Neural cell (in vitro differentiated cells): ENCODE measurements at regions not wholly inside any gene's neighbourhood (a gene's known extent, or its start where the extent isn't known, plus 50 kb on each side); places are given as distances from the start of the nearest gene placed in this dataset.

ENCODE experiments used
- H2AFZ ChIP-seq: fragments of 200-600, 300-800 bp; sonication (generic), shearing (Covaris generic); 2 replicates; pipeline ENCODE4 v1.6.0; 2014; ENCODE audit warnings: low read depth, mild to moderate bottlenecking, antibody characterized with exemption, low read length, moderate library complexity
- H3F3A ChIP-seq: fragments of 200-600 bp; shearing (Covaris generic); 2 replicates; pipeline ENCODE4 v1.6.1; 2016; ENCODE audit warnings: mild to moderate bottlenecking, moderate library complexity, mixed read lengths, antibody characterized with exemption, low read length; ENCODE audit not compliant: insufficient read depth, poor library complexity, severe bottlenecking
- H3K27ac ChIP-seq: fragments of 200-600, 300-800 bp; sonication (generic), shearing (Covaris generic); 2 replicates; pipeline ENCODE4 v1.5.1; 2014; ENCODE audit warnings: mild to moderate bottlenecking, low read length, moderate library complexity
- H3K27me3 ChIP-seq: fragments of 300-800, 200-600 bp; sonication (generic), shearing (Covaris generic); 2 replicates; pipeline ENCODE4 v1.6.0; 2014; ENCODE audit warnings: mild to moderate bottlenecking, low read depth, low read length, moderate library complexity; ENCODE audit not compliant: insufficient read depth
- H3K36me3 ChIP-seq: fragments of 300-800, 200-600 bp; sonication (generic), shearing (Covaris generic); 2 replicates; pipeline ENCODE4 v1.5.1; 2014; ENCODE audit warnings: mild to moderate bottlenecking, antibody characterized with exemption, low read length, moderate library complexity; ENCODE audit not compliant: insufficient read depth
- H3K4me2 ChIP-seq: fragments of 300-800, 200-600 bp; sonication (generic), shearing (Covaris generic); 2 replicates; pipeline ENCODE4 v1.6.0; 2014; ENCODE audit warnings: mild to moderate bottlenecking, low read length
- H3K4me3 ChIP-seq: fragments of 300-800, 200-600 bp; sonication (generic), shearing (Covaris generic); 2 replicates; pipeline ENCODE4 v1.5.1; 2014; ENCODE audit warnings: mild to moderate bottlenecking, low read length, moderate library complexity
- H3K79me2 ChIP-seq: fragments of 200-600 bp; shearing (Covaris generic); replicated peaks from 2 replicates; pipeline ENCODE4 v1.6.0; 2014; ENCODE audit warnings: mild to moderate bottlenecking, low read length, moderate library complexity; ENCODE audit not compliant: insufficient read depth
- H3K9ac ChIP-seq: fragments of 300-800, 200-600 bp; sonication (generic), shearing (Covaris generic); 2 replicates; pipeline ENCODE4 v1.6.1; 2016; ENCODE audit warnings: mild to moderate bottlenecking, low read length, mixed read lengths
- H3K9me2 ChIP-seq: fragments of 200-600 bp; shearing (Covaris generic); 2 replicates; pipeline ENCODE4 v1.6.1; 2016; ENCODE audit warnings: mild to moderate bottlenecking, low read length, mixed read lengths; ENCODE audit not compliant: insufficient read depth
- H3K9me3 ChIP-seq: fragments of 200-600, 300-800 bp; sonication (generic), shearing (Covaris generic); 2 replicates; pipeline ENCODE4 v1.6.1; 2016; ENCODE audit warnings: mild to moderate bottlenecking, mixed run types, low read length, moderate library complexity, mixed read lengths
- H4K20me1 ChIP-seq: fragments of 200-600 bp; shearing (Covaris generic); 2 replicates; pipeline ENCODE4 v1.6.1; 2016; ENCODE audit warnings: mild to moderate bottlenecking, mixed run types; ENCODE audit not compliant: insufficient read depth
- CTCF ChIP-seq: fragments of 450-650 bp; IDR thresholded peaks from 2 replicates; pipeline ENCODE4 v1.5.1; 2014; ENCODE audit warnings: antibody characterized with exemption, mild to moderate bottlenecking, moderate library complexity; ENCODE audit not compliant: poor library complexity, severe bottlenecking
- EP300 ChIP-seq: fragments of 450-650 bp; conservative IDR thresholded peaks from 2 replicates; pipeline ENCODE4 v1.6.1; 2014; ENCODE audit warnings: antibody characterized with exemption, mild to moderate bottlenecking, moderate library complexity; ENCODE audit not compliant: poor library complexity, severe bottlenecking
- EZH2 ChIP-seq: fragments of 200-600, 300-800 bp; shearing (Covaris generic), sonication (generic); IDR thresholded peaks from 2 replicates; pipeline ENCODE4 v1.6.1; 2014; ENCODE audit warnings: antibody characterized with exemption, low read length, borderline replicate concordance, mild to moderate bottlenecking; ENCODE audit not compliant: insufficient read depth, poor library complexity, severe bottlenecking
- MXI1 ChIP-seq: fragments of 450-650 bp; conservative IDR thresholded peaks from 2 replicates; pipeline ENCODE4 v1.6.1; 2014; ENCODE audit warnings: antibody characterized with exemption, mild to moderate bottlenecking; ENCODE audit not compliant: poor library complexity, severe bottlenecking
- POLR2AphosphoS5 ChIP-seq: IDR thresholded peaks from 2 replicates; pipeline ENCODE4 v1.6.1; 2012
- RAD21 ChIP-seq: fragments of 450-650 bp; conservative IDR thresholded peaks from 2 replicates; pipeline ENCODE4 v1.6.1; 2014; ENCODE audit warnings: antibody characterized with exemption, mild to moderate bottlenecking, moderate library complexity
- REST ChIP-seq: IDR thresholded peaks from 2 replicates; pipeline ENCODE4 v1.6.1; 2012; ENCODE audit warnings: borderline replicate concordance
- SMC3 ChIP-seq: fragments of 450-650 bp; conservative IDR thresholded peaks from 2 replicates; pipeline ENCODE4 v1.6.1; 2014; ENCODE audit warnings: antibody characterized with exemption, mild to moderate bottlenecking, moderate library complexity; ENCODE audit not compliant: poor library complexity
- TAF1 ChIP-seq: IDR thresholded peaks from 2 replicates; pipeline ENCODE4 v1.6.1; 2012; ENCODE audit warnings: low read depth
- small RNA-seq, 3 experiments: library from RNA; depleted of rRNA; stranded (forward); fragments of <200 nt; gene quantifications; one replicate each; pipeline ENCODE3, GENCODE V24; 2012

GRCh38 chr7:55622241-55622640, 49.9 kb upstream of the VOPP1 start:
- Histone ChIP-seq H3F3A (no peaks in the 10 kb centered on the region), H3K36me3 (no peaks in the 10 kb centered on the region), H3K4me2 (no peak overlapping the region), H3K4me3 (no peak overlapping the region), H3K9me2 (no peaks in the 10 kb centered on the region), H3K9me3 (peaks cover 6% of the 10 kb centered on the region), H3K9ac (no peak overlapping the region), H4K20me1 (no peaks in the 10 kb centered on the region), H3K79me2 (no peaks in the 10 kb centered on the region), H3K27ac (no peak overlapping the region), H2AFZ (no peak overlapping the region), H3K27me3 (no peaks in the 10 kb centered on the region)
- TF ChIP-seq CTCF (no peak), TAF1 (no peak), EZH2 (no peak), REST (no peak), MXI1 (no peak), RAD21 (no peak), SMC3 (no peak), POLR2AphosphoS5 (no peak), EP300 (no peak)

Small RNA genes lying in the stretch of these regions (small RNA-seq; reads per million reads assigned to genes)
- gene RNU6-389P (0 reads per million in 3 experiments), gene SUMO2P3 (0 reads per million in 3 experiments)
